Muscle layer of colon (tissue), 2 donors: ENCODE measurements at regions not wholly inside any gene's neighbourhood (a gene's known extent, or its start where the extent isn't known, plus 50 kb on each side); places are given as distances from the start of the nearest gene placed in this dataset.

Experiments used
- H3K27ac ChIP-seq: one replicate; pipeline ENCODE4 v1.7.0; 2013; ENCODE audit warnings: low read depth, mild to moderate bottlenecking, low read length, moderate library complexity
- H3K27me3 ChIP-seq, 2 donors: one replicate each; pipeline ENCODE4 v1.7.0; 2013; ENCODE audit warnings: low read length in 2 of 2, mild to moderate bottlenecking in 2 of 2; ENCODE audit not compliant: insufficient read depth in 2 of 2, control insufficient read depth in 1 of 2
- H3K36me3 ChIP-seq: one replicate; pipeline ENCODE4 v1.7.0; 2013; ENCODE audit warnings: mild to moderate bottlenecking, low read length; ENCODE audit not compliant: insufficient read depth
- H3K4me1 ChIP-seq: one replicate; pipeline ENCODE4 v1.7.0; 2013; ENCODE audit warnings: mild to moderate bottlenecking, low read length; ENCODE audit not compliant: insufficient read depth
- H3K4me3 ChIP-seq, 2 donors: one replicate each; pipeline ENCODE4 v1.7.0; 2013; ENCODE audit warnings: low read length in 2 of 2, low read depth in 1 of 2, mild to moderate bottlenecking in 1 of 2, moderate library complexity in 1 of 2
- H3K9ac ChIP-seq: one replicate; pipeline ENCODE4 v1.7.0; 2013; ENCODE audit warnings: low read length
- H3K9me3 ChIP-seq: one replicate; pipeline ENCODE4 v1.7.0; 2013; ENCODE audit warnings: mild to moderate bottlenecking, low read length
- donor health status: abdominal sarcoma.
- donor health status: Adenocarcinoma of cecum.

DNA sequence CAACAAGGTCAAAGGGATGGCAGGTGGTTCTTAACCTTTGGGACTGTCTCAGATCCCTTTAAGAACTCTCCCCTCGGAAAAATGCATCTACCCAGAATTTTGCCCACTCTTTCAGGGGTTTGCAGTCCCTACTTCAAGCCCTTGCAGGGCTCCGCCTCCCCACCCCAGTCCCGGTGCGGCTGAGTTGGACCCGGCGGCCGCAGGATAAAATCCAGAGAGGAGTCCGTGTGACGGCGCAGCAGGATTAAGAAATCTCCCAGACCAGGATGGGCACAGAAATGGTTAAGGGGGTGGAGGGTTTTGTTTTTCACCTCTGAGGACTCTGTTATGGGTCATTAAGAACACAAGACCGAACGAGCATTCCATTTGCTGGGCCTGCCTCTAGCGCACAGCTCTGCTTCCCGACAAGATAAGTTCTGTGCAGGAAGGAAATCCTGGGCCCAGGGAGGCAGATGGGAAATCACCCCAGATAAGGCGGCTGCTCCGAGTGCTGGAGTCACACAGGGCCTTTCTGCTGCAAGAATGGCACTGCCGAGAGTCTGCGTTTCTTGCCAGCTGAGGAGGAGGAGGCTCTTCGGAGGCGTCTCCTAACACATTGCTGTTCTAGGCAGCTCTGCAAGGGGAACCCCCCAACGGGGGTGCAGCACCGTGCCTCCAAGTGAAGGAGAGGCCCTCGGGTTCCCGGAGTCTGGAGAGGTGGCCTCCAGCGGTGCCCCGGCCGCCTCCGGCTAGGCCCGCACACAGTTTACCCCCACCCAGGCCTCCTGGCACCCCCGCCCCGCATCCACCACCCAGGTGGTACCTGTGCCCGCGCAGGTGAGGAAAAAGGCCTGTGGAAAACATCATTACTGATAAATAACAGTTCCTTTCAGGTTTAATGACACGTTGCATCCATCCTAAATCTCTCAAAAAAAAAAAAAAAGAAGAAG, 277.6 kb downstream of the BCOR start:
- Histone ChIP-seq H3K4me3 (no peak overlapping the region), H3K9me3 (no peaks in the 10 kb centered on the region), H3K36me3 (no peaks in the 10 kb centered on the region), H3K27ac (no peak overlapping the region), H3K9ac (no peak overlapping the region), H3K27me3 (peaks cover 6 to 28% of the 10 kb centered on the region in 2 donors), H3K4me1 (no peaks in the 10 kb centered on the region)

DNA sequence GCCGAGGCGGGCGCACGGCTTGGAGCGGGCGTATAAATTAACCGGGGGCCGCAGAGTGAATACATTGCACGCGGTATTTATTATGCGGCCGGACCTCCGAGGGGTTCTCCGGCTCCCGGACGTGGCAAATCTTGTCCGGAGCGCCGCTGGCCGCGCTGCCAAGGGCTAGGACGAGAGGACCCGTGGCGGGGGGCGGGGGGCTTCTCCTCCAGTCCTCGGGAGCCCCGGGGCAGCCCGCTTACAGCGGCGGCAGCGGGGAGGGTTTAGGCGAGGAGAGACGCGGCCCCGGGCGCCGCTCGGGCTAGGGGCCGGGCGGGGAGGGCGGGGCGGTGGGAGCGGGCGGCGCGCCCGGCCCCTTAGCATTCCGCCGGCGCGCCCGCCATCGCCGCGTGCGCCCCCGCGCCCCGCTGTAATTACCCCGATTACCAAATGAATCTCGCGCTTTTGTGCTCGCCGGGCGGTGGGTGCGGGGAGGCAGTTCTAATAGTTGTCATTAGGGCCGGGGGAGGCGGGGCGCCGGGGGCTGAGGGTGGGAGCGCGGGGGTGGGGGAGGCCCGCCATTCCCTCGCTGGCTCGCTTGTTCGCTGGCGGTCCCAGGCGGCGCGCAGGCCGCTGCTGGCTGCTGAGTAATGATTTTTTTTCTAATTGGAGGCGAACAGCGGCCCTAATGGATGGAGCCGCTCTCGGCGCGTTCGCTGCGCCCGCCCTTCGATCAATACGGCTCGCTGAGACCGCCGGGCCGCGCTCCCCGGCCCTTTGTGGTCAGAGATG, 276.6 kb downstream of the BCOR start:
- H3K9me3 ChIP-seq, result no peaks in the 10 kb centered on the region
- H3K27me3 ChIP-seq, result peaks cover 6 to 28% of the 10 kb centered on the region in 2 donors
- no peak overlapping the region for H3K27ac ChIP-seq
- H3K36me3 ChIP-seq, result no peaks in the 10 kb centered on the region
- no peak overlapping the region for H3K9ac ChIP-seq
- no peak overlapping the region for H3K4me3 ChIP-seq
- no peaks in the 10 kb centered on the region for H3K4me1 ChIP-seq

DNA sequence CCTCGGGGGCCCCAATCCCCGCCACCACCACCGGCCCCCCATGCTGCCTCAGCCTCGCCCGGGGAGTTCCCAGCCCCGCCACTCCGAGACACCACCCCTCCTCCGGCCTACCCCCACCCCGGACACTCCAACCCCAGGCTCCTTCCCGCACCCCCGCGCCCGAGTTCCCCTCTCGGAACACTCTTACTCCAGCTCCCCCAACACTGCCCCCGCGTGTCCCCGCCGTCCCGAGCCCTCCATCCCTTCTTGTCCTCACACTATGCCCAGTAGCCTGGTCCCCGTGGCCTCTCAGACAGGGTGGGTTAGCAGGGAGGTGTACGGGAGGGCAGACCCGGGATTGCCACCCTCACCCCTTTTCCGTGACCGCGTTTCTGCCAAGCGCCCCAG, 276.1 kb downstream of the BCOR start:
- Histone ChIP-seq H3K9me3 (no peaks in the 10 kb centered on the region), H3K4me3 (no peak overlapping the region), H3K27me3 (peaks cover 6 to 28% of the 10 kb centered on the region in 2 donors), H3K4me1 (no peaks in the 10 kb centered on the region), H3K9ac (no peak overlapping the region), H3K36me3 (no peaks in the 10 kb centered on the region), H3K27ac (no peak overlapping the region)

DNA sequence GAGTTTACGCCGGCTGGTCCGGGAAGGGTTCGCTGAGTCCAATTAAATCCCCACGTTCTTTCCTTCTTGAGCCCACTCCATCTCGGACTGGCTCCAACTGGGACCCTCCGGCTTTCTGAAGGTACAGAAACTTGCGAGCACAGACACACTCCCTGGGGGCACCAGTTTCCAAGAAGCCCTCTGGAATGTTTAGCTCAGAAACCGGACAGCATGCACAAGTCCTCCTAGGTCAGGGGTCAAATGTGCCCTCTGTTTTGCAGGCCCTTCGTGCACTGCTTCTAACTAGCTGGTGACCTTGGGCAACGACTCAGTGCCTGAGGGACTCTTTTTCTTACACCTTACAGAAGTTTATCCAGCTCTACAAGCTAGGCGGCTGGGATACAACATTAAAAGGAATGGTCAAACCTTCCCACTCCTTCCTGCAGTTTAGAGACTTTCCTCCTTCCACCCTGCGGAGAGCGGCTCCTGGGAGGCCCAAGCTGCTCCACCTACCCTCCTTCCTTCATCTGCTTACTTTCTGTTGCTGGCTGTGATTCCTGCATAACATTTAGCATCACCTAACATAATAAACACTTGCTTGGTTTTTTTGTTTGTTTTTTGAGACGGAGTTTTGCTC, 275.5 kb downstream of the BCOR start:
- no peaks in the 10 kb centered on the region for H3K4me1 ChIP-seq
- no peaks in the 10 kb centered on the region for H3K36me3 ChIP-seq
- peaks cover 6 to 28% of the 10 kb centered on the region in 2 donors for H3K27me3 ChIP-seq
- no peak overlapping the region for H3K4me3 ChIP-seq
- no peak overlapping the region for H3K27ac ChIP-seq
- no peak overlapping the region for H3K9ac ChIP-seq
- no peaks in the 10 kb centered on the region for H3K9me3 ChIP-seq

DNA sequence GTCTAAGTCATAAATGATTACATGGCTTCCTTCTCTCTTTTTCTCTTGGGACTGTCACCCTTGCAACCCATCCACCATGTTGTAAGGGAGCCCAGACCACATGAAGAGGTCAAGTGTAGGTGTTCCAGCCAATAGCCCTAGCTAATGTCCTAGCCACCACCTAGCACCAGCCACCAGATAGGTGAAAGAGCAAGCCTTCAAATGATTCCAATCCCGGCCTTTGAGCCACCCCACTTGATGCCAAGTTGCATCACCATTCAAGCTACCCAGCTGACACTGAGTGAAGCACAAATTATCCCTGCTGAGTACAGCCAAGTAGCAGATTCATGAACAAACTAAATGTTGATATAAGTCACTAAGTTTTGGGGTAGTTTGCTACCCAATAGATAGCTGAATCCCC, 274.3 kb downstream of the BCOR start:
- Histone ChIP-seq H3K4me1 (no peaks in the 10 kb centered on the region), H3K9ac (no peak overlapping the region), H3K9me3 (no peaks in the 10 kb centered on the region), H3K36me3 (no peaks in the 10 kb centered on the region), H3K27me3 (peaks cover 6 to 24% of the 10 kb centered on the region in 2 donors), H3K27ac (no peak overlapping the region), H3K4me3 (no peak overlapping the region)

DNA sequence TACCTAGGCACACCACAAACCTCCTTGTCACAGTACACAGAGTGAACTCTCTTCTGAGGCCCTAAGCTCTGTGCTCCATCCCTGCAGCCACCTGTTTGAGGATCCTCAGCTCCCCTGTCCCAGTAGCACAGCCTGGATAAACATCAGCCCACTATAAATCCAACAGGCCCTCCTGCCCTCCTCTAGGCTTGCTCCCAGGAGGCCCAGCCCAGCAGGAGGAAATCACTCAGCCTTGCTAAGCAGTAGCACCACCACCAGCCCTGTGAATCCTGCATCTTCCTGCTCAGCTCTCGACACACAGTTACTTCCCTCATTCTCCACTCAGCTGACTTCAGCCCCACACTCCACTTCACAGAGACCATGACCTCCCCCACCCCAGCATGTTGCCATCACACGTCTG, 273.9 kb downstream of the BCOR start:
- Histone ChIP-seq H3K4me1 (no peaks in the 10 kb centered on the region), H3K9ac (no peak overlapping the region), H3K4me3 (no peak overlapping the region), H3K9me3 (no peaks in the 10 kb centered on the region), H3K27ac (no peak overlapping the region), H3K36me3 (no peaks in the 10 kb centered on the region), H3K27me3 (peaks cover 6 to 20% of the 10 kb centered on the region in 2 donors)

DNA sequence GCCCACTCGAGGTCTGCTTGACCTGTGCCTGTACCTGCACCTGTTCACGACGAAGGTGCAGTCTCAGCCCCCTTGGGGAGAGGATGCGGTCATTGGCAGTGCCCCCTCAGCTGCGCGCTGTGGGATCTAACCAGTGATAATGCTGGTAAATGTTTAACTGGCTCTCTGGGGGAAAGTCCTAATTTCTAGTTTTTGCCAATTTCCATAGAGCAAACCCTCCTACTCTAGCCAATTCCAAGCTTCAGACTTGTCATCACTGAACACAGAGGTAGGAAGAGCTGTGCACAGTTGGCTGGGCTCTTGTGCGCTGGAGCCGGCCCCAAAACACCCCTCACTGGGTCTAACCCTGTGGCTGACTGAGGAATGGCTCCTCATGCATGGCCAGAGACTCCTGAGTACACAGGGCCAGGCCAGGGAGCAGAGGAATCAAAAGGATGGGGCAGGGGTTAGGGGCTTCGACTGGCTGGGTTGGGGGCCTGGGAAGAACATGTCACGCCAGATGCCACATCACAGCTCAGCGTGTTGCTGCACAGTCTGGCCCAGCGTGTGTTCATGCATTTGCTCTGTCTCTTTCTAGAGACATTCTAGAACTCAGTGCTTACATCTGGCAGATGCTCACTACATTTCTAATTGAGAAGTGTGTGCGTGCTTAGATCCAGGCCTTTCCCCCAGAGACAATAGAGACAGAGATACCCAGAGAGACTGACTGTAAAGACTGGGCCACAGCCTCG, 270.8 kb downstream of the BCOR start:
- Histone ChIP-seq H3K4me3 (no peak overlapping the region), H3K27me3 (peaks cover 4 to 6% of the 10 kb centered on the region in 2 donors), H3K9ac (no peak overlapping the region), H3K36me3 (no peaks in the 10 kb centered on the region), H3K27ac (no peak overlapping the region), H3K9me3 (no peaks in the 10 kb centered on the region), H3K4me1 (no peaks in the 10 kb centered on the region)

DNA sequence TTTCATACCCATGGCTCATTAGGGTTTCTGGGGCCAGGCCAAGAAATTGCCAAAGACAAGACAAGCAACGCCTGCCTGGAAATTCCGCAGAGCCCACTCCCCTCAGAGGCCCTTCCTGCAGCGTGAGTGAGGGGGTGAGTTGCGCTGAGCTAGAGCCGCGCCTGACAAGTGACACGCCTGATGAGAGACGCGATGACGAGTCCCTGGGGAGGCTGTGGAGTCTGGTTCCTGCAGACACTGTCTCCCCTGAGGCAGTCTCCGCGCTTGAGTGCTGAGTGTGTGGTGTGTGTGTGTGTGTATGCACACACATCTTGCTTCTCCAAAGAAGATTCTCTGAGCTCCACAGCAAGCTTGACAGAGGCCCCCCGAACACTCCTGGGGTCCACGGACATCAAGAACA, 269.8 kb downstream of the BCOR start:
- no peak overlapping the region for H3K4me3 ChIP-seq
- H3K27me3 ChIP-seq, result peaks cover 0 to 6% of the 10 kb centered on the region in 2 donors
- no peaks in the 10 kb centered on the region for H3K9me3 ChIP-seq
- H3K27ac ChIP-seq, result no peak overlapping the region
- H3K36me3 ChIP-seq, result no peaks in the 10 kb centered on the region
- no peaks in the 10 kb centered on the region for H3K4me1 ChIP-seq
- no peak overlapping the region for H3K9ac ChIP-seq

DNA sequence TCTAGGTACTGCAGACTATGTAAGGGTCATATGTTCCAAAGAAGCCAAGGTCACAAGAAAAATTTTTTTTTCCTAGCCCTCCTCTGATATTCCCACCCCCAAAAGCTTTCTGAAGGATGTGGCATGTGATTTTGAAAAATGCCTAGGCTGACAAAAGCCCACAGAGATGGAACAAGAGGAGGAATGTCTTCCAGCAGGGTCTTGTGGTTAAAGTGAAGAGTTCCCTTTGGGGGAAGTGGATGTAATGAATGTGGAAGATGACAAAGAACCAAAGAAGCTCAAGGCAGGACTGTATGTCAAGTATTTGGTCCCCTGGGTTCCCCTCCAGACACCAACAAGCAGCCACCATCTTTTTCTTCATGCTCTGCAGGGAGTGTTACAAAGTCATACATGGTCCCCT, 268.8 kb downstream of the BCOR start:
- Histone ChIP-seq H3K4me1 (no peaks in the 10 kb centered on the region), H3K4me3 (no peak overlapping the region), H3K9me3 (no peaks in the 10 kb centered on the region), H3K27ac (no peak overlapping the region), H3K36me3 (no peaks in the 10 kb centered on the region), H3K27me3 (peaks cover 0 to 3% of the 10 kb centered on the region in 2 donors), H3K9ac (no peak overlapping the region)

DNA sequence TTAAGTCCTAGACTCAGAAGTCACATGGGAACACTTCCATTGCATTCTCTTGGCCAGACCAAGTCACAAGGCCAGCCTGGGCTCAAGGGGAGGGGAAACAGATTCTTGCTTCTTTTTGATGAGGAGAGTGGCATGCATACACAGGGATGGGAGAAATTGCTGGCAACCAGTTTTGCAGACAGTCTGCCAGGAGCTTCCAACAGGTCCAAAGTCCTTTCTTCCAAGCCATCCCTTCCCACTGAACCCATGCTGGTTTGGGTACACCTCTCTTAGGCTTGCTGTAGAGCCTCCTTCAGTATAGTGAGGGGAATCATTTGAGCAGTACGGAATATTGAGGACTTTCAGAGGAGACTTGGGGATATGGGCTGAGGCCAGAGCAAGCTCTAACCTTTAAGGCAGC, 267.8 kb downstream of the BCOR start:
- no peaks in the 10 kb centered on the region for H3K36me3 ChIP-seq
- H3K27ac ChIP-seq, result no peak overlapping the region
- no peak overlapping the region for H3K9ac ChIP-seq
- no peaks in the 10 kb centered on the region for H3K4me1 ChIP-seq
- H3K9me3 ChIP-seq, result no peaks in the 10 kb centered on the region
- H3K27me3 ChIP-seq, result no peaks in the 10 kb centered on the region
- H3K4me3 ChIP-seq, result no peak overlapping the region

DNA sequence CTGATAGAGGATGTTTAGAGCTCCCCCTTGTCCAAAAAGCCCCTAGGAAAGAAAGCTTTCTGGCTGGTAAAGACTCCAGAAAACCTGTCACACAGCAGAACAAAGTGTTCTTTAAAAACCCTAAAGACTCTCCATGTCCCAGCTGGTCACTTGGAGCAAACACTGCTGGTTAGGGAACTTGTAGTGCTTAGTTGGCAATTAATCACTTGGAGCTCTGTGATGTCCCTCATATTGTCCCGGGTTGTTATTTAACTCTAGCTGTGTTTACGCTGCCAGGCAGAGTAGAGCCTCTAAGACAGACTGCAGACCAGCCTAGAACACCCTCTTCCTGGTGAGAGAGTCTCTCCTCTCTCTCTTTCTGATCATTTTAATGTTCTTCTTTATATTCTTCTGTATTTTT, 267.3 kb downstream of the BCOR start:
- Histone ChIP-seq H3K36me3 (no peaks in the 10 kb centered on the region), H3K27ac (no peak overlapping the region), H3K27me3 (no peaks in the 10 kb centered on the region), H3K9ac (no peak overlapping the region), H3K4me1 (no peaks in the 10 kb centered on the region), H3K9me3 (no peaks in the 10 kb centered on the region), H3K4me3 (no peak overlapping the region)
